ENCODE measurements at regions not wholly inside any gene's neighbourhood (a gene's known extent, or its start where the extent isn't known, plus 50 kb on each side); places are given as distances from the start of the nearest gene placed in this dataset.

DNA sequence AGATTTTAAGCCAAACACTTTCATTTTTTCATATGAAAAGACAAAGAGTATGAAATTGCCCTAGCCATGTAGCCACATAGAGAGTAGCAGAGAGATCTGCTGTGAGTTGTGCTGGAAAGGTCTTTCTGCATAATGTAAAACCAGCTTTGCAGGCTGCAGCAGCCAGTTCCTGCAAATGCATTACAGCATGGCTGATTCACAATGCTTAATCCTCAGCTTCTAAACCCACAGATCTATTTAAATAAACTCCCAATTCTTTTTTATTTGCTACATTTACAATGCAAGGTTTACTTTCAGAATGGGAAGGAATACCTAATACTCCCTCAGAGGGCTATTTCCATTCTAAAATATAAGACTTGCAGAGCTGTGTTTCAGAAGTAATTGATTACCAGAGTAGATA, 185.6 kb upstream of the STARD13 start:
- no peak for TF ChIP-seq CTCF (IDR thresholded peaks at IDR 0.05)
- TF ChIP-seq POLR2A (IDR thresholded peaks at IDR 0.05): no peak
- no peak for TF ChIP-seq EP300 (IDR thresholded peaks at IDR 0.05)
